NCI-H1694 (cell line): ENCODE measurements at regions not wholly inside any gene's neighbourhood (a gene's known extent, or its start where the extent isn't known, plus 50 kb on each side); places are given as distances from the start of the nearest gene placed in this dataset.

Experiments used
- DNase-seq: peaks from one replicate; lab custom pipeline; 2025; lab: John Stamatoyannopoulos, UW

GRCh38 chr9:95757439-95757838 is 118.1 kb upstream of the ERCC6L2 start:
- DNase-seq = no peak

GRCh38 chr9:95756986-95757385 is 118.5 kb upstream of the ERCC6L2 start:
- no peak for DNase-seq

GRCh38 chr9:95756101-95756500 is 119.4 kb upstream of the ERCC6L2 start:
- DNase-seq = no peak

GRCh38 chr9:95755421-95755730 is 120.1 kb upstream of the ERCC6L2 start:
- no peak for DNase-seq

- no peak for DNase-seq
These were observed 120.7 kb upstream of the ERCC6L2 start for GRCh38 chr9:95754533-95755420.

GRCh38 chr9:95753762-95754465 is 121.6 kb upstream of the ERCC6L2 start:
- DNase-seq = no peak

GRCh38 chr9:95752129-95752731 is 123.3 kb upstream of the ERCC6L2 start:
- no peak for DNase-seq

- DNase-seq = no peak
These were observed 124.0 kb upstream of the ERCC6L2 start for GRCh38 chr9:95751520-95751790.

GRCh38 chr9:95750725-95751519 is 124.6 kb upstream of the ERCC6L2 start:
- DNase-seq = no peak

- no peak for DNase-seq
These were observed 126.0 kb upstream of the ERCC6L2 start for GRCh38 chr9:95749493-95749892.

- DNase-seq = no peak
These were observed 128.9 kb upstream of the ERCC6L2 start for GRCh38 chr9:95746408-95747180.

- DNase-seq = no peak
These were observed 132.7 kb upstream of the ERCC6L2 start for GRCh38 chr9:95742821-95743220.

- DNase-seq = no peak
These were observed 133.9 kb upstream of the ERCC6L2 start for GRCh38 chr9:95741631-95742030.

- no peak for DNase-seq
These were observed 135.1 kb upstream of the ERCC6L2 start for GRCh38 chr9:95740217-95741004.

- DNase-seq = no peak
These were observed 137.1 kb upstream of the ERCC6L2 start for GRCh38 chr9:95738438-95738837.

- DNase-seq = no peak
These were observed 138.5 kb upstream of the ERCC6L2 start for GRCh38 chr9:95736891-95737522.

GRCh38 chr9:95736370-95736769 is 139.1 kb upstream of the ERCC6L2 start:
- DNase-seq = no peak

GRCh38 chr9:95735701-95736100 is 139.8 kb upstream of the ERCC6L2 start:
- DNase-seq = no peak

GRCh38 chr9:95733741-95734666 is 141.5 kb upstream of the ERCC6L2 start:
- DNase-seq = no peak
